ENCODE measurements at regions not wholly inside any gene's neighbourhood (a gene's known extent, or its start where the extent isn't known, plus 50 kb on each side); places are given as distances from the start of the nearest gene placed in this dataset.

GRCh38 chr1:70847013-70847412 lies 200.6 kb downstream of the PTGER3 start (continued):
- no peak for TF ChIP-seq HCFC1 (IDR thresholded peaks at IDR 0.05; ENCODE audit: low read length)
- TF ChIP-seq MEF2A (IDR thresholded peaks at IDR 0.05; ENCODE audit: insufficient read depth, low read depth, low read length), result no peak
- no peak for TF ChIP-seq ATF3 (IDR thresholded peaks at IDR 0.05; ENCODE audit: borderline replicate concordance, extremely low read depth, low read depth, low read length)
- TF ChIP-seq, protein P1, sequence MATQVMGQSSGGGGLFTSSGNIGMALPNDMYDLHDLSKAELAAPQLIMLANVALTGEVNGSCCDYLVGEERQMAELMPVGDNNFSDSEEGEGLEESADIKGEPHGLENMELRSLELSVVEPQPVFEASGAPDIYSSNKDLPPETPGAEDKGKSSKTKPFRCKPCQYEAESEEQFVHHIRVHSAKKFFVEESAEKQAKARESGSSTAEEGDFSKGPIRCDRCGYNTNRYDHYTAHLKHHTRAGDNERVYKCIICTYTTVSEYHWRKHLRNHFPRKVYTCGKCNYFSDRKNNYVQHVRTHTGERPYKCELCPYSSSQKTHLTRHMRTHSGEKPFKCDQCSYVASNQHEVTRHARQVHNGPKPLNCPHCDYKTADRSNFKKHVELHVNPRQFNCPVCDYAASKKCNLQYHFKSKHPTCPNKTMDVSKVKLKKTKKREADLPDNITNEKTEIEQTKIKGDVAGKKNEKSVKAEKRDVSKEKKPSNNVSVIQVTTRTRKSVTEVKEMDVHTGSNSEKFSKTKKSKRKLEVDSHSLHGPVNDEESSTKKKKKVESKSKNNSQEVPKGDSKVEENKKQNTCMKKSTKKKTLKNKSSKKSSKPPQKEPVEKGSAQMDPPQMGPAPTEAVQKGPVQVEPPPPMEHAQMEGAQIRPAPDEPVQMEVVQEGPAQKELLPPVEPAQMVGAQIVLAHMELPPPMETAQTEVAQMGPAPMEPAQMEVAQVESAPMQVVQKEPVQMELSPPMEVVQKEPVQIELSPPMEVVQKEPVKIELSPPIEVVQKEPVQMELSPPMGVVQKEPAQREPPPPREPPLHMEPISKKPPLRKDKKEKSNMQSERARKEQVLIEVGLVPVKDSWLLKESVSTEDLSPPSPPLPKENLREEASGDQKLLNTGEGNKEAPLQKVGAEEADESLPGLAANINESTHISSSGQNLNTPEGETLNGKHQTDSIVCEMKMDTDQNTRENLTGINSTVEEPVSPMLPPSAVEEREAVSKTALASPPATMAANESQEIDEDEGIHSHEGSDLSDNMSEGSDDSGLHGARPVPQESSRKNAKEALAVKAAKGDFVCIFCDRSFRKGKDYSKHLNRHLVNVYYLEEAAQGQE (IDR thresholded peaks at IDR 0.05; ENCODE audit: low read depth, low read length), result no peak
- TF ChIP-seq MXI1 (IDR thresholded peaks at IDR 0.05; ENCODE audit: low read depth, low read length), result no peak
- no peak for TF ChIP-seq BCLAF1 (IDR thresholded peaks at IDR 0.05)
- no peak for TF ChIP-seq ZNF592 (IDR thresholded peaks at IDR 0.05)

Data from GM12878 (cell line).